HG03135 (cell line): ENCODE measurements at regions not wholly inside any gene's neighbourhood (a gene's known extent, or its start where the extent isn't known, plus 50 kb on each side); places are given as distances from the start of the nearest gene placed in this dataset.
A peak's percentile ranks its signal among the peaks of the same experiment; 100 is the strongest.

Experiments used
- ATAC-seq: cut with Tn5 transposase; IDR thresholded peaks from one replicate; pipeline ENCODE4 v1.9.1; 2021; ENCODE audit warnings: mild to moderate bottlenecking, moderate library complexity; ENCODE audit not compliant: unreplicated experiment

DNA sequence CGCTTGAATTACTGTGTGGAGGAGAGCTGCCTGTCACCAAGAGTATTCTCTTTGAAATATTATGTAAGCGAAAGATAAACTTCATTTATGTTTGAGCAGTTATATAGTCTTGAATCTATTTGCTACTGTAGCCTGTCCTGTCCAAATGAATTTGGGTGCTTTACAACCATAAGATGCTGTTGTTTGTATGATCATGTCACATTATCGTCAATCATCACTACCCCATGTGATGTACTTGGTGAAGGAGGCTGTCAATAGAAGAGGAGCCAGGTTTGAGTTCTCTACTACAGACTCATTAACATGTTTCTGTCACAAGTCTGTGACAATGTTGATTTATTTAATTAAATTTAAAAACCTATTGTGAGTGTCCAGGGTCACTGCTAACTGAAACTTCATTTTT is 403.3 kb upstream of the MEF2C start:
- ATAC-seq = no peak

DNA sequence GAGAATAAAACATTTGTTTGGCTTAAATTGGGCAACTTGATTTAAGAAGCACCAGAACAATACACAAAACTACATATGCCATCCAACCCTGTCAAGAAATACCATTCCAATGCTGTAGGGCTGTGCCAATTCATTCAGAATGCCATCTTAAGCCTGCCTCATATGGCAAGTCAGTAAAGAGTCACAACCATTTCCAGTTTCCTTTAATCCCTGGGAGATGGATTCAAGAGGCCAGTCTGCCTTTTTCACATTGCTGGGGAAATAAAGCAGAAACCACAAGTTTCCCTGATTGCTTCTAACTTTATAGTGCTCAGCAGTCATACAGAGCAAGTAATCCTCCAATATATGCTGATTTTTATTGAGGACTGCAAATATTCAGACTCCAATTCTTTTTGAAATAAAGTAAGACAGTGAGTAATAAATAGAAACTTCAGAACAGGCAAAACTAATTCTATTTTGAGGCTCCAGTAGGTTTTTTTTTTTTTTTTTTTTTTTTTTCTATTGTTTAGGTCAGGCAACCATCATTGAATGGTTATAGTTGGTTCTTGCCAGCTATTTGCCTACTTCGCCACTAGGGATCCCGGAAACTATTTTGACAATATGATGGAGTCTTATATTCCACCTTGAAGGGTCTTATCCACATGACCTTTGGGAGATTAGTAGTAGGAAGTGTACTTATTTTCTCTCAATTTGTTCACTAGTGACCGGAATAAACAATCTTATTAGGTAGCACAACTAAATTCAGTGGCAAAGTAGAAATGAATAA is 400.9 kb upstream of the MEF2C start:
- no peak for ATAC-seq

DNA sequence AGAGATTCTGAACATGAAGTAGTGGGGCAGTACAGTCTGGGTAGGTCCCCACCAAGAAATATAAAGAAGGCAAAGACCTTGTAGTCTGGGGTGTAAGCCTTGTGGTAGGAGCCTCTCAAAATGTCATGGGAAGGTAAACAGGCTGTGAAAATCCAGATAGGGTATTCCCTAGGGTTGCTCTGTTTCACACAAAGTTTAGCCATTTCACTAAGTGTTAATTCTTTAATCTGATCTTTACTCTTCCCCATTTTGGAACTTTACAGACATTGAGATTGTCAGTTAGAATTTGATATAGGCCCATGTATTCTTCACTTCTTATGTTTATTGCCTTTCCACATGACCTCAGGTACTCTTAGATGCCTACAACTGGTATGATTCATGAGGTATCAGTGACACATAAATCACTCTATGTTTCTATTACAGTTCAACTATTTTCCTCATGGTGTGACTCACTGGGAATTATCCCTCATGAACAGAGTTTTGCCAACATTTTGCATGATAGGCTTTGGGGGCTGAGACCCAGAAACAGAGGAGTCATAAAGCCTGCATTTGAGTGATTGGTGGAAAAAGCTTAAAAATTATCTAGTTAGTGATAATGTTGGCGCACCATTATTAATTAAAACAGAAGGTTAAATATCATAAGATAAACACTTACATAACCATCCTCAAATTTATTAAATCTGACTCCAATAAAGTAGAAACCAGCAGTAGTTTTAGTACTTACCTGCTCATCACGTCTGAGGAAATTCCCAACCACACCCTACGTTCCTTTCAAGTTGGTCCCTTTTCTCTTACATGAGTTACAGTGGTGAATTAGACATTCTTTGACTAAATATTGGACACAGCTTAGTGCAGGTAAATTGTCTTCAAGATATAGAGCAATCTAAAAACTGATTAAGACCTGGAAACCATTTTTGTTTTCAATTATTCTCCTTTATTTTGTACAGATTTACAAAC is 399.8 kb upstream of the MEF2C start:
- no peak for ATAC-seq

DNA sequence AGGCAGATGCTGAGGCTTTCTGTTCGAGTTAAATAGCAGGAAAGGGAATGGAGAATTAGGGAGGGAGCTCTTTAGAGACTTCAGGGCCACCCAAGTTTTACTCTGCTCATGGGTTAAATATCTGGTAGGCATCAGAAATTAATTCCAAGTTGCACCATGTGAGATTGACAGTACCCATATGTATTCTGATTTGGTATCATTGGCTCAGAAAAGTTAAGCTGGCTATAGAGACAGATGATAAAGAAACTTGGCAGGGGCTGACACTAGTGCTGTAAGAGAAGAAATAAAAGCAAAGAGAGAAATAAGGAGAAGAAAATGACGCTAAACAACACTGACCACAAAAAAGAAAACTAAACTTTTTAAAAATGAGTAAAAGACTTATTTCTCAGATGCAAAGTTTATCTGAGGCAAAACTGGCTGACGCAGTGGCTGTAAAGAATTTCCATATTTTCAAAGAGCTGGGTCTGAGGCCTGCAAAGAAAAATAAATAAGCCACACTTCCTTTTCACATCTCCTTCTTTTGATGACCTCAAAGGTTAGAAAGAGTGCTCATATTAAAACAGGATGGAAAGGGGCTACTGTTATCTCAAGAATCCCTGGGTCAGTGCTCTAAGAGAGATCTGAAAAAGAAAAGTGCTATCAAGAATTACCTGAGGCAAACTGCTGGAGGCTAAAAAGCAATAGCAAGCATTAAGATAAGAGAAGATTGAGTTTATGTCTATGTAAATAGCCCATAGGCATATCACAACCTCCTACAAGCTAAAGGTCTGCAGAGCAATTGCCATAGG is 399.0 kb upstream of the MEF2C start:
- ATAC-seq = no peak

DNA sequence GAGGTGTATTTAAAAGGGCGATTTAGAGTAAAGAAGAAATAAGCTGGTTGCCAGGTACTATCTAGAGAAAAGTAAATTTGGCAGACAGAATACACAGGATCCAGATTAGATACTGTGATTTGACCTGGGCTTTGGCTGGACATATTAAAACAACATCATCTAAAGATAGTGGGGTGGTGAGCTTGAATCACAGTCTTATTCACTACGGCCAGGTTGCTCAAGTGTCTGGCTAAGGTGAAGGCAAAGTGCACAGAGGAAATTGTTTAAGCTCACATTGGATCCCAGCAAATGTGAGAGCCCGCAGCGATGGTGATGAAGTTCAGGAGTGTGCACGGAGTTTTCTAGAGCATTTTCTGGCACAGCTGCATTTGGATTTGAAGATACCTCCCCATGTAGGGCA is 398.2 kb upstream of the MEF2C start:
- ATAC-seq = no peak

DNA sequence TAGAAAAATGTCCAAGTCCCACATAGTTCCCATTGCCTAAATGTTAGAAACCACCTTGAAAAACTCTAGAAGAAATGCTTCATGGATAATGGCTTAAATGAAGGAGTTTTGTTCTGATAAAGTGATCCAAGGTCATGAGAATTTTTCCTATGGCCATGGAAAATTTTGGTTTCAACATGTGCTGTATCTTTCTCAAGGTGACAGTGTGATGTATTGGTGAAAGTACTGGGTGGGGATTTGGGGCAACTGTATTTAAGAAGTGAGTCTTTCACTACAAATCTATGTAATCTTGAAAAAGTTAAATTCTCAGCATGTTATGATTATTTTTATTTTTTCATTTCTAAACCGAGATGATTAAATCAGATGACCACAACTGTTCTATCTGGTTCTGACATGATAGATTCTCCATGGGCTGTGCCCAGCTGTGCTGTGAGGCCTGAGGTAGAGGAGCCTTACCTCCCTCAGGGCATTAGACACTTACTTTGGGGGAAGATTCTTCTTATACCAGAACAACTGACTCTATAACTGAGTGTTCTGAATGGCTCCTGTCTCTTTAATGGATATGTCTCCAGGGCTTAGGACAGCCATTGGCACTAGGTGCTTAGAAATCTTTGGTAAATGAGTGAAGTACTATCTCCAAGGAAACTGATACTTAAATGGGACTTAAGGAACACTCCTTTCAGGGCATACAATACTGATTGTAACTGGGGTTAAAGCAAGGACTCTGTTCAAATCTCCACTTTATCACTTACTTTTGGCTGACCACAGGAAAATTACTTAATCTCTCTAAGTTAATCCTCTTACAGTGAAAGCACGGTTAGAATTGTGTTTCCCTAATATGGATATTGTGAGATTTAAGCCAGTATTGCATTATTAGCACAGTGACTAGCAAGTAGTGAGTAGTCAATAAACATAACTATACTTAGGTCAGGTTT is 397.4 kb upstream of the MEF2C start:
- no peak for ATAC-seq

DNA sequence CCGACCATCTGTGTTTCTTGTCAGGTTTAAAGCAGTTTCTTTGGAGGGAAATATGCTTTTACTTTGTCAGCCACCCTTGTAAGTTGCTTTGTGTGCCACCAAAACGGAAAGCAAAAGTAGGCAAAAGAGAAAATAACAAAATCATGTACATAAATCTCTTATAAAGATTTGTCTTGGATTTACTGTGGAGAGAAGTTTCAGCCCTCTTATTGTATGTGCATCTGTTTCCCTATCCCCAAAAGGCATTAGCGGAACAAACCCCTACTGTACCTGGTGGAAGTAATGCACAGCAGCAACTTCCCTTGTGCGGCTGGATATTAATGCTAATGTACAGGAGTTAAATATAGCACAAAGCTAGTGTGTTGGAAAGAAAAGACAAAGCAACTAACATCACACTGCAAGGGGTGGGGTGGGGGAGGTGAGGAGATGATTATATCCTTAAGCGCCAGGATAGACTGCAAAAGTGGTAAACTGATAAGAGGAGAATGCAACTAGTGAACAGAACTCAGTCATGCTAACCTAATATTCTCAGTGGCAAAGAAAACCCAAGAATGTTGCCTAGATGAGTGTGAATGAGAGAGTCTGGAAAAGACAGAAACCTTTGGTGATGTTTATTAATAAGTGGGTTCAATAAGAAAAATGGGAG is 396.5 kb upstream of the MEF2C start:
- ATAC-seq = no peak

DNA sequence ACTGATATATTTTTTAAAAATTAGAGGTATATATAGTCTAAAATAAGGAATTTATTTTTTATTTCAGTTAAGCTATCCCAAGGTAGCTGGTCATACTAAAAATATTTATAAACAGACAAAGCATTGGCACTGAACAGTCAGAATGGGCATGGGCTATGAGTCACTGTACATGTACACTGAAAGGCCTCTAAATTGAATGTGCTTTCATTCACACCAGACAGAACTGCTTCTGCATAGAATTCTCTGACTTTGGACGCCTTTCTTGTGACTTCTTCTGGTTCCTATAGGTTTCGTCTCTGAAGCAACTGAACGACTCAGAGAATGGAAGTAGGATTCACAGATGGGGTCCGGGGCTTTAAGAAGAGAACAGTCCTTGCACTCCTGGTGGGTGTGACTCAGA is 394.8 kb upstream of the MEF2C start:
- ATAC-seq = no peak

DNA sequence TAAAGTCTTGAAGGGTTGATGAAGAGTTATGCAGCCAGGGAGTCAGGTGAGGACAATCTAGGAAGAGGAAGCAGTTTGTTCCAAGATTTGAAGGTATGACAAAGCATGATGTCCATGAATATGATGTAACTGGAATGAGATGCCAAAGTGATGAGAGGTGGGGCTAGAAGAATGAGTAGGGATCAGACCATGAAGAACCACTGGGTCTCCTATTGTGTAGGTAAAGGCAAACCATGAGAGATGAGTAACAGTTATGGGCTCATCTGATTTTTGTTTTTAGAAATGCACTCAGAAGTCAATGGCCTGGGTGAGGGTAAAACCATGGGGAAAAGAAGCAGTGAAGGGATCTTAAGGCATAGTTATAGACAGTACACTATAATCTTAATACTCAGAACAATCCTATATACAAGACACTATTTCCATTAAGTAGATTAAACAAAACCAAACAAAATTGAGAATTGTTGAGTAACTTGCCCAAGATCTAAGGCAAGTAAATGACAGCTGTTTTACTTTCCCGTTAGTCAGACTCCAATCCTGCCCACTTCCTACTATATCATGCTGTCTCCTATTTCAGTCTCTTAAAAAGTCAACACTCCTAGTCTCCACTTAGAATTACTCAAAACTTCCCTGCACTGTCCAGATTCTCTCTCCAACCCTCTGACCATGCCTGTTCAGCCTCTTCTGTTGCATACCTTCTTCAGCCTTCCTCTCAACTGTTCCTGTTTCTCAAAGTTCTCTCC is 393.8 kb upstream of the MEF2C start:
- no peak for ATAC-seq

DNA sequence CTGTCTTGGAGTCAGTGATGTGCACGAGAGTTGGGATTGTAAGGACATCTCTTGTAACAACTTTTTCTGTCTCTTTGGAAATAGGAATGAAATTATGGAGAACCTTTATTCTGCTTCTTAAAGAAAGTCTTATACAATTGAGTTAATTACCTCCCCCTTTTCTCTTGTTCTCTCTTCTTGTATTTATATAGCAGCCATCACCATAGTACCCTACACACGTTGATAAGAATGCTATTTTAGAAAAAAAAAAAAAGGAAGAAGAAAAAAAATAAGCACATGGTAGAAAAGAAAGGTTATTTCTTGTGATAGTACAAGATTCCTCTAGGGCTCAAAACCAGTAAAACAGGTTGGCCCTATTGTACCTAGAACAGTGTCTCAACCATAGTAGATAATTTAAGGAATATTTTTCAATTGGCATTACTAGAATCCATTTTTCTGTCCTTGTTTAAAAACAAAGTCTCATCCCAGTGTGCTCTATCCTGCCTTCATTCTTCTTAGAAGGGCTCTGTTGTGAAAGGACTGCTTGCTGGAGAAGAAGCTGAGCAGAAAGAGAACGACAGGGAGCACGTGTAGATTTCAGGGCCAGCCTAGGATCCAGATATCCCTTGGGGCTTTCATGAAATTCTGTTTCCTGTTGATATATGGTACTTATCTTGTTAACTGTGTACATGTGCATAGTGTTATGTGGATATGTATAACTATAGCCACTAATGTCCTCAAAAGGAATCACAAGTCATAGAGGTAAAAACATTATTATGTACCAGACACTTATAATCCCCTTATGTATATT is 392.3 kb upstream of the MEF2C start:
- ATAC-seq = no peak

DNA sequence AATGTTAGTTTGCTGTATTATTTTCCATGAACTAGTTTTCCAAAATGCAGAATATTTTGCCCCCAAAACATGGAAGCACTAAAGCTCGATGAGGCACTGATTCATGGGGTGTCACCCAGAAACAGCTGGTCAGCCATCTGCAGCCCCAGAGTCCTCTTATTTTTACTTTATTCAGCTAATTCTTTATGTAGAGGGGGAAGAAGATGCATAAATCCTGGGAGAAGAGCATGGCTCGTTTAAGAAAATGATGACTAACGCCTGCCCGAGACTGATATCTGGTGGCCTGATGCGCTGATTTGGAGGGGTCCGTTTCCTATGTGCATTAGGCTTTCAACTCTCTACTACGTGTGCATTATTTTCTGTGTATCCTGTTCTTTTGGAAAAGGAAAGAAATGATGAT is 390.3 kb upstream of the MEF2C start:
- no peak for ATAC-seq

DNA sequence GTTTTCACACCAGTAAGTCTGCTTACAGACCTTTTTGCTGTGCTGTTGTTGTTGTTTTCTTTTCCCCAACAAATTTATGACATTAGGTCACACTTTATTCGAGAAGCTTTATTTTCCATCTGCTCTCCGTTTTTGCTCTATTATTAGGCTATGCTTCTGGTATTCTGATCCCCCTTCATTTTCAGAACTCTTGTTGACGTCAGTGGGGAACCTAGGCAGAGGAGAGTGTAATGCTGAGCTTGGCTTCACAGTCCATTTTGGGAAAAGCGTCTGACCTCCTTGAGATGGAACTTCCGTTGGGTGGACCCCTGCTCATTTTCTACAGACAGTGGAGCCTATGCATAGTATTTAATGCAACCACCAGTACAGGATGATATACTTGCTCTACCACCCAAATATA is 387.9 kb upstream of the MEF2C start:
- peak; percentile 7 for ATAC-seq

DNA sequence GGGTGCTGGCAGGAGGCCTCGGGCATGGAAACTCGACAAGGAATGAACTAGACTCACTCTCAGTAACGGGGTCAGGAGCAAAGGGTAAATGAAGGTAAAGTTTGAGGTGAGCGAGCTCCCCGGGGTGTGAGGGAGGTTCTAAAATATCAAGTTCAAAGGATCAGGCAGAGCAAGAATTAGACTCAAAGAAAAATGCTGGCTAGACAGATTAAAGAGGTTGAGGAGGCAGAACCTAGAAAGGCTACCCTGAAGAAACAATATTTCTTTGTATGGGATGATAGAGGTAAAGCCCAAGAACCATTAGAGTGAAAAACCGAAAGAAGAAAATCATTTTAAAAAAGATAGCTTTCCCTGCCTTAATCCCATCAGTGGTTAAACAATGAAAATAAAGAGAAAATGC is 386.7 kb upstream of the MEF2C start:
- no peak for ATAC-seq

DNA sequence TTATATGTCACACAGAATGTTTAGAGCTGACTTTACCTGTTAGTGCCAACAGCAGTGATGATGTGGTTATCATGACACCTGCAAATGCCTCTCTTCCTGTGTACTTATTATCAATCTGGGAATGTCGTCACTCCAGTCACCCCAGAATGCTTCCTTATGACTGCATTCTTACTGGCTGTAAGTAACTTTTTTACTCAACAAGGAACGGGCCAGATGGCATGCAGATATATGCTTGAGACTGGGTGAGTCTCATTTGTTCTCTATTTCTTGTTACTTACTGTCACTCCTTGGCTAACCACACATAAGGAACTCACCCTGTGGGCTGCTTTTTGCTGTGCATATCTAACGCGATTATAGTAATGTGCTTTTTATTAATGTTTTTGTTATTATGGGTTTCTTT is 385.5 kb upstream of the MEF2C start:
- no peak for ATAC-seq

DNA sequence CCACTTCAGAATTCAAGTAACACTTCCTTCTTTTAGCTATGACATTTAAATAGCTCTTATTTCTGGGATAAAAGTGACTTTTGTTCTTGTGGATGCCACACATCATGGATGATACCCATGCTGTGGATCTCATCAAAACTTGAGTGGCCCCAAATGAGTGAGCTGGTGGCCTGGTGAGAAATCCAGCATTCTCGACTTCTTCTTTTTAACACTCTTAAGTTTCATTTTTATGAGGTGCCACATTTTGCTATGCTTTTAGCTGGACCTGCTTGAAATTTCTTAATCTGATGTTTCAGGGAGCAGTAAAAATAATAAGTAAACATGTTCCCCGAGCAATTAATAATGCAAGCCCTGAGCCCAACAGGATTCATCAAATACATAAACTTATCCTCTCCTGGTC is 384.8 kb upstream of the MEF2C start:
- ATAC-seq = no peak

DNA sequence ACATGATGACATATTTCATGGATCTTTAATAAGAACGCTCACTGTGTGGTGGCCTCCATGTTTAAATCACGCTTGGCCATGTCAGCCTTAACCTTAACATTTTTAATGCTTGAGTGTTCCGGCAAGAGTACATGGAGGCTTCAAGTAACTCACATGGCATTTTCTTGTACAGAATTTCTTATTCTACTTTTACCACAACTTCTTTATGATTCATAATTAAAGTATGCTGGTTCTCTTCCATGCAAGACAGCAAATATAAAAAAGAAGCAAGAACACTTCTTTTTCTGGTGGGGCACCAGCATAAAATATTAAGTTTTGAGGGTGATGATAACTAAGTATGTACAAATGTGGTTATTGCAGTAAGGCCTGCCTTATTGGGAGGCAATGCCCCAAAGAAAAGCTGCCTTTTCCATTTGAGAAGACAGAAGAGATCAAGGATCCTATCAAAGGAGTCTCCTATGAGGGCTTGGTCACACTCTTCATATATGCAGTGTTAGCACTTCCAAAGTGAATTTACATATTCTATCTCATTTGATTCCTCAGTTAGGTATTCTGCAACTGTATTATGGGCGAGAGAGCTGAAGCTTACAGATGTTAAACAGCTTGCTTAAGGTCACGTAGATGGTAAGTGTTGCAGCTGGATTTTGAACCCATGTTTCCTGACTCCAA is 382.7 kb upstream of the MEF2C start:
- no peak for ATAC-seq

DNA sequence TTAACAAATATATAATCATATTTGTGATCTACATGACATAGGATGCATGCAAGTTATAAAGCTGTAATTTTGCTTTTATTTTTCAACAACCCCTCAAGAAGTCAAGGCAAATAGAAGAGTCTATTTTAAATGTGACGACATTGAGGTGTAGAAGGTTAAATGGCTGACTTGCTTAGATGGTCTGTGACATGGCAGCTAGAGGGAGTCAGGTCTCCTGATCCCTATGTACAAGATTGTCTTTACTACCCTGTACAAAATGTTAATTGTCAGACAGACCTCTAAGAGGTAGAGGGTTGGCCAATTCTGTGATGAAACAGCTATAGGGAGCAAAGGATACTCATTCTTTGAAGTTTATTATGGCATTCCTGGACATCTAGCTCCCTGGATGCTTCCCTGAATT is 380.9 kb upstream of the MEF2C start:
- ATAC-seq = no peak

DNA sequence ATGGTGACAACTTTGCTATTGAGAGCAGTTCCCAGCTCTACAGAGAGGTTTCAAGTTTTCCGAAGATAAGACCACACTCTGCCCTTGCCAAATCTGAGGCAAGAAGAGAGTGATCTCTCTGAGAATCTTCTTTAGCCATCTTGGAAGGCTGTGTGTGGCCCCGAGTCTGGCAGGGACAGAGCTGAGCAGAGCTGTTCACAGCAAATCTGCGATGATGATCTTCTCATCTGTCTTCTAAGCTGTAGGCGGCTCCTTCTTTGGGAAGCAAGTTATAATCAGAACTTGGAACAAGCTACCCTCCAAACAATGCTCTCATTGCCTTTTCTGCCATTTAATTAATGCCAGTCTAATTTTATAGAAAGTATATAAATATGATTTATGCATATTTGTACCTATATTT is 379.0 kb upstream of the MEF2C start:
- no peak for ATAC-seq
